ENCODE measurements at regions not wholly inside any gene's neighbourhood (a gene's known extent, or its start where the extent isn't known, plus 50 kb on each side); places are given as distances from the start of the nearest gene placed in this dataset.

GRCh38 chr9:13481274-13481673 is 201.8 kb upstream of the MPDZ start:
- TF ChIP-seq TCF12 (IDR thresholded peaks at IDR 0.05; ENCODE audit: low read depth): no peak
- no peak for TF ChIP-seq CEBPB (IDR thresholded peaks at IDR 0.05)
- TF ChIP-seq EP300 (IDR thresholded peaks at IDR 0.05; ENCODE audit: borderline replicate concordance): no peak
- TF ChIP-seq RAD21 (IDR thresholded peaks at IDR 0.05; ENCODE audit: low read depth): no peak
- TF ChIP-seq YY1 (IDR thresholded peaks at IDR 0.05; ENCODE audit: low read depth): no peak
- no peak for TF ChIP-seq USF1 (IDR thresholded peaks at IDR 0.05)
- no peak for TF ChIP-seq MAX (IDR thresholded peaks at IDR 0.05)

GRCh38 chr9:13480693-13481092 is 201.2 kb upstream of the MPDZ start:
- no peak for TF ChIP-seq MAX (IDR thresholded peaks at IDR 0.05)
- TF ChIP-seq CREB1 (IDR thresholded peaks at IDR 0.05; ENCODE audit: low read depth): no peak
- TF ChIP-seq TAF1 (IDR thresholded peaks at IDR 0.05; ENCODE audit: low read depth): no peak
- TF ChIP-seq EP300 (IDR thresholded peaks at IDR 0.05; ENCODE audit: borderline replicate concordance): no peak
- no peak for TF ChIP-seq RAD21 (IDR thresholded peaks at IDR 0.05; ENCODE audit: low read depth)

GRCh38 chr9:13479096-13479495 is 199.6 kb upstream of the MPDZ start:
- TF ChIP-seq USF1 (IDR thresholded peaks at IDR 0.05): no peak
- no peak for TF ChIP-seq TCF12 (IDR thresholded peaks at IDR 0.05; ENCODE audit: low read depth)
- TF ChIP-seq FOXM1 (IDR thresholded peaks at IDR 0.05; ENCODE audit: borderline replicate concordance, low read depth): no peak
- no peak for TF ChIP-seq TEAD4 (IDR thresholded peaks at IDR 0.05)
- no peak for TF ChIP-seq REST (IDR thresholded peaks at IDR 0.05; ENCODE audit: low read depth)
- no peak for TF ChIP-seq EP300 (IDR thresholded peaks at IDR 0.05; ENCODE audit: borderline replicate concordance)

GRCh38 chr9:13478639-13479038 is 199.1 kb upstream of the MPDZ start:
- TF ChIP-seq ZBTB7A (IDR thresholded peaks at IDR 0.05; ENCODE audit: low read depth) (no peak), EP300 (IDR thresholded peaks at IDR 0.05; ENCODE audit: borderline replicate concordance) (no peak), NFIC (IDR thresholded peaks at IDR 0.05) (no peak), USF1 (IDR thresholded peaks at IDR 0.05) (no peak), CEBPB (IDR thresholded peaks at IDR 0.05) (no peak), TCF12 (IDR thresholded peaks at IDR 0.05; ENCODE audit: low read depth) (no peak), TEAD4 (IDR thresholded peaks at IDR 0.05) (no peak), TAF1 (IDR thresholded peaks at IDR 0.05; ENCODE audit: low read depth) (no peak), RAD21 (IDR thresholded peaks at IDR 0.05; ENCODE audit: low read depth) (no peak), FOXM1 (IDR thresholded peaks at IDR 0.05; ENCODE audit: borderline replicate concordance, low read depth) (no peak), REST (IDR thresholded peaks at IDR 0.05; ENCODE audit: low read depth) (no peak), CREB1 (IDR thresholded peaks at IDR 0.05; ENCODE audit: low read depth) (no peak), MAX (IDR thresholded peaks at IDR 0.05) (no peak), EGR1 (IDR thresholded peaks at IDR 0.05) (no peak), YY1 (IDR thresholded peaks at IDR 0.05; ENCODE audit: low read depth) (no peak)

GRCh38 chr9:13478160-13478559 is 198.7 kb upstream of the MPDZ start:
- TF ChIP-seq TCF12 (IDR thresholded peaks at IDR 0.05; ENCODE audit: low read depth) (no peak), NFIC (IDR thresholded peaks at IDR 0.05) (no peak), ZBTB7A (IDR thresholded peaks at IDR 0.05; ENCODE audit: low read depth) (no peak), CEBPB (IDR thresholded peaks at IDR 0.05) (no peak), EP300 (IDR thresholded peaks at IDR 0.05; ENCODE audit: borderline replicate concordance) (no peak), CREB1 (IDR thresholded peaks at IDR 0.05; ENCODE audit: low read depth) (no peak), RAD21 (IDR thresholded peaks at IDR 0.05; ENCODE audit: low read depth) (no peak), USF1 (IDR thresholded peaks at IDR 0.05) (no peak), TAF1 (IDR thresholded peaks at IDR 0.05; ENCODE audit: low read depth) (no peak), TEAD4 (IDR thresholded peaks at IDR 0.05) (no peak), EGR1 (IDR thresholded peaks at IDR 0.05) (no peak), REST (IDR thresholded peaks at IDR 0.05; ENCODE audit: low read depth) (no peak), MAX (IDR thresholded peaks at IDR 0.05) (no peak), YY1 (IDR thresholded peaks at IDR 0.05; ENCODE audit: low read depth) (no peak), FOXM1 (IDR thresholded peaks at IDR 0.05; ENCODE audit: borderline replicate concordance, low read depth) (no peak)
